ENCODE measurements at regions not wholly inside any gene's neighbourhood (a gene's known extent, or its start where the extent isn't known, plus 50 kb on each side); places are given as distances from the start of the nearest gene placed in this dataset.

- TF ChIP-seq USF1 (IDR thresholded peaks at IDR 0.05) = no peak
- TF ChIP-seq CEBPB (IDR thresholded peaks at IDR 0.05) = no peak
- no peak for TF ChIP-seq TCF12 (IDR thresholded peaks at IDR 0.05; ENCODE audit: low read depth)
- no peak for TF ChIP-seq CREB1 (IDR thresholded peaks at IDR 0.05; ENCODE audit: low read depth)
- no peak for TF ChIP-seq FOXM1 (IDR thresholded peaks at IDR 0.05; ENCODE audit: borderline replicate concordance, low read depth)
- no peak for TF ChIP-seq TAF1 (IDR thresholded peaks at IDR 0.05; ENCODE audit: low read depth)
- no peak for TF ChIP-seq MAX (IDR thresholded peaks at IDR 0.05)
- no peak for TF ChIP-seq EGR1 (IDR thresholded peaks at IDR 0.05)
- TF ChIP-seq NFIC (IDR thresholded peaks at IDR 0.05) = no peak
- no peak for TF ChIP-seq EP300 (IDR thresholded peaks at IDR 0.05; ENCODE audit: borderline replicate concordance)
- TF ChIP-seq REST (IDR thresholded peaks at IDR 0.05; ENCODE audit: low read depth) = no peak
- TF ChIP-seq TEAD4 (IDR thresholded peaks at IDR 0.05) = no peak
- no peak for TF ChIP-seq YY1 (IDR thresholded peaks at IDR 0.05; ENCODE audit: low read depth)
- no peak for TF ChIP-seq RAD21 (IDR thresholded peaks at IDR 0.05; ENCODE audit: low read depth)
- TF ChIP-seq ZBTB7A (IDR thresholded peaks at IDR 0.05; ENCODE audit: low read depth) = no peak
Measured at GRCh38 chr15:69656271-69657030, 203.8 kb downstream of the RPLP1 start.

DNA sequence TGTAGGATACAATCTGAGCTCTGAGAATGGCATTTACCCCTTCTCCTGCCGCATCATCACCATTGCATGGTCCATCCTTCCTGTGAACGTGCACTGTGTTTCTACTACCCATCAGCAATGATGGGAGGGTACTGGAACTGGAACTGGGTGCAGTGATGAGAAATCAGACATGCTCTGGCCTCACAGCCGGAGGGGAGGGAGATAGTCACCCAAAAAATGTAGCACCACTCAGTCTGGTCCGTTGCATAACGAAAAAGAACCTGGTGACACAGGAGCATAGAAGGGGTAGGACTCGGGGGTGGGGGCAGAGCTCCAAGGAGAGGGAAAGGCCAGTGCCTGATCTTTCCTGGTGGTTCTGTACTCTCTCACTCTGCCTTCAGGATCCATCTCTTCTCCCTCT is 205.0 kb downstream of the RPLP1 start:
- TF ChIP-seq EP300 (IDR thresholded peaks at IDR 0.05; ENCODE audit: borderline replicate concordance) (no peak), TAF1 (IDR thresholded peaks at IDR 0.05; ENCODE audit: low read depth) (no peak), MAX (IDR thresholded peaks at IDR 0.05) (no peak), EGR1 (IDR thresholded peaks at IDR 0.05) (no peak), TEAD4 (IDR thresholded peaks at IDR 0.05) (no peak), REST (IDR thresholded peaks at IDR 0.05; ENCODE audit: low read depth) (no peak), ZBTB7A (IDR thresholded peaks at IDR 0.05; ENCODE audit: low read depth) (no peak)

GRCh38 chr15:69658411-69658945 is 205.9 kb downstream of the RPLP1 start:
- TF ChIP-seq TCF12 (IDR thresholded peaks at IDR 0.05; ENCODE audit: low read depth) = no peak
- TF ChIP-seq MAX (IDR thresholded peaks at IDR 0.05) = no peak
- no peak for TF ChIP-seq RAD21 (IDR thresholded peaks at IDR 0.05; ENCODE audit: low read depth)
- TF ChIP-seq ZBTB7A (IDR thresholded peaks at IDR 0.05; ENCODE audit: low read depth) = no peak
- TF ChIP-seq YY1 (IDR thresholded peaks at IDR 0.05; ENCODE audit: low read depth) = no peak
- TF ChIP-seq TEAD4 (IDR thresholded peaks at IDR 0.05) = no peak
- no peak for TF ChIP-seq CREB1 (IDR thresholded peaks at IDR 0.05; ENCODE audit: low read depth)
- TF ChIP-seq CEBPB (IDR thresholded peaks at IDR 0.05) = no peak
- no peak for TF ChIP-seq FOXM1 (IDR thresholded peaks at IDR 0.05; ENCODE audit: borderline replicate concordance, low read depth)
- TF ChIP-seq TAF1 (IDR thresholded peaks at IDR 0.05; ENCODE audit: low read depth) = no peak
- TF ChIP-seq REST (IDR thresholded peaks at IDR 0.05; ENCODE audit: low read depth) = no peak
- TF ChIP-seq EP300 (IDR thresholded peaks at IDR 0.05; ENCODE audit: borderline replicate concordance) = no peak
- no peak for TF ChIP-seq USF1 (IDR thresholded peaks at IDR 0.05)
- no peak for TF ChIP-seq EGR1 (IDR thresholded peaks at IDR 0.05)

All from Ishikawa (cell line).